ENCODE measurements at regions not wholly inside any gene's neighbourhood (a gene's known extent, or its start where the extent isn't known, plus 50 kb on each side); places are given as distances from the start of the nearest gene placed in this dataset.

DNA sequence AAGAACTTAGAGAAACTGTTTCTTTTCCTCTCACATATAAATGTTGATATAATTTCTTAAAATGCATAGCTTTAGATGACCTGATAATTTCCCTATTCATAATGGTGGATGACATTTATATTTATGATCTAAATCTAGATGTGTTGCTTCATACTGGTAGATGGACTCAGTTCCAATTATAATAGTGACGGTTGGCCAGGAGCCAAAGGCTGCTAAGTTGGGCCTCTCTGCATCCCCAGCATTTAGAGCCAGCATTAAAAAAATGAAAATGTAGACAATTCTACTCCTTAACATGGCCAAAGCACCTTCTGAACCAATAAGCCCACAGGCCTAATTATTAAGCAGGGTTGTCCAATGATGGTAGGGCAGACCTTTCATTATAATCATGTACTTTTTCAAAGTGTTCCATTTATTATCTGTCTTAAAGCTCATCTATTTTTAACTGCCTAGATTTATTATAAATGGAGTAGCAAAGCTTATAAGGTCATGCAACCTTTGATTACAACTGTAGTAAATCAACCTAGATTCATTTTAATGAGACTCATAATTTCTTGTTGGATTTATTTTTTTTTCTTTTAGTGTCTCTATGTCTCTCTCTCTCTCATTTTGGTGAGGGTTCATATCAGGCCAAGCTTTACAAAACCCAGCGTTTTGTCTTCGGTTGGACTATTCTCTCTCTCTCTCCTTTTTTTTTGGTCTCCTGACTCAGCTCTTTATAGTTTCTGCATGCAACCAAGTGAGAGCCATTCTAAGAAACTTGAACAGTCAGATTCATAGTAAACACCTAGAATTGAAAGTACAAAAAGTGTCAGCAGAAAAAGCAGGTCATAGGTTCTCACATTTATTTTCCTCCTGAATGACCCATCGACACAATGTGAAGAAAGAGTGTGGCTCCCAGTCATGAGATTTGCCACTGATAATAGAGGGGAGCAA lies 2016.1 kb upstream of the PIK3C3 start:
- DNase-seq = no peak

DNA sequence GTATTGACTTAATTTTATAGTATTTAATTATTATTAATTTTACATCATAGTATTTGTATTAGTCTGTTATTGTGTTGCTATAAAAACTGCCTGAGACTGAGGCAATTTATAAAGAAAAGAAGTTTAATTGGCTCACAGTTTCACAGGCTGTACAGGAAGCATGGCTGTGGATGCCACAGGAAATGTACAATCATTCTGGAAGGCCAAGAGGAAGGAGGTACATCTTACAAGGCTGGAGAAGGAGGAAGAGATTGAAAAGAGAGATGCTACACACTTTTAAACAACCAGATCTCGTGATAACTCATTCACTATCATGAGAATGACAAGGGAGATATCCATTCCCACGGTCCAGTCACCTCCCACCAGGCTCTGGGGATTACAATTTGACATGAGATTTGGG lies 2019.4 kb upstream of the PIK3C3 start:
- DNase-seq = no peak

DNA sequence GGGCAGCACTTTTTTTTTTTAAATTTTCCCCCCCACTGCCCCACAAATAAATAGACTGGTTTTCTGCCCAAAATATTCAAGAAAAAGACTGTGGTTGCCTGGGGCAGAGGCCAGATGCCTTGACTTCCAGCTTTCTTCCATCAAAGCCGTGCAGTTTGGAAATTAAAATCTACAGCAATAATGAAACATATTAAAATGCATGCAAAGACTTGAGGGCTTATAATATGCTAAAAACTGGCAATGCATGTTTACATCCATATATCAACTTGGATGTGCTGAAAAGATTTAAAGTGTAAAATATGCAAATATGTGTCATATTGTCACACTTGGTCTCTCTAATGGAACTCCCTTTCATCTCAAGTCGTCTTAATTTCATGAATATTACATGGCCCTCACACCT lies 2036.2 kb upstream of the PIK3C3 start:
- no peak for DNase-seq

DNA sequence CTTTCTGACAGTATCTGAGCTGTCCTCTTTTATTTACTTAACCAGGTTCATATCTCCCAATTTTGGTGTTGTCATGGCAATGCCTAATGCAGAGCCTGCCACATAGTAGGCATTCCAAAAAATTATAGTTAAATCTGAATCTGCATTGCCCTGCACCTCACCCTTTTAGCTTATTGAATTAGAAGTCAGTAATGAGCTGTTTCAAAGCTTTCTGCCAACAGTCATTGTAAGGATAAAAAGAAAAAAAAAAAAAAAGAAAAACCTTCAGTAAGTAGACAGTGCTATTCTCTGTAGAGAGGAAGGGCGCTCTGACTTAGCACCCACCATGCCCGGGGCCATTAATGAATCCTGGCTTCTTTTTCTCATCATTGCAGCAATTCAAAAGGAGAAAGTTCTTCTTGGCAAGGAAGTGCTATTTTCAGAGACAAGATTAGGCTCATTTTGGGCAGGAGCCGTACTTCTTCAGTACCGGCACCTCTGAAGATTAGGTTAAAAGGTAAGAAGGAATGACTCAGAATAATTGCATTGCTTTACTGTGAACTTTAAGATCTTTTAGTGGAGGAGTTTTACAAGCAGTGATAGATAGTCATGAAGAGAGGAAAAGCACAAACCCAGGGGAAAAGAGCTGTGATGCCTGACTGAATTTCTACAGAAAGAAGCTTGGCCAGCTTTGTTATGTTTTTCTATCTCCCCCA lies 2041.2 kb upstream of the PIK3C3 start:
- no peak for DNase-seq

DNA sequence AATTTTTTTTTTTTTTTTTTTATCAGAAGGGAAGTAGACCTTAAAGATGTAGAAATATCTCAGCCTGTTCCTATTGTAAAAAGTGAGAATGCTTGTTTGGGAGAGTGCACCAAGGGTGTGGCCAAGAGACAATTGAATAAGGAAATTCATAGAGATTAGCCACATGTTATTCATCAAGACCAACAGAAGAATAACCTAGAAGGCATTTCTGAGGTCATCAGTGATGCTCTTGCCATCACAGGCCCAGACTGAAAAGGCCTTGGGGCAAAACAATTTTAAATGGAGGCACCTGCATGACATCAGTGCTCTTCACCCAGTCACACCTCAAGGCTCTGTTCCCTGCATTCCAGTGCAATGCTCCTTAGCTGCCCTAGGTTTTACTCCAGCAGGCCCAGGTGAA lies 2043.3 kb upstream of the PIK3C3 start:
- DNase-seq = no peak

DNA sequence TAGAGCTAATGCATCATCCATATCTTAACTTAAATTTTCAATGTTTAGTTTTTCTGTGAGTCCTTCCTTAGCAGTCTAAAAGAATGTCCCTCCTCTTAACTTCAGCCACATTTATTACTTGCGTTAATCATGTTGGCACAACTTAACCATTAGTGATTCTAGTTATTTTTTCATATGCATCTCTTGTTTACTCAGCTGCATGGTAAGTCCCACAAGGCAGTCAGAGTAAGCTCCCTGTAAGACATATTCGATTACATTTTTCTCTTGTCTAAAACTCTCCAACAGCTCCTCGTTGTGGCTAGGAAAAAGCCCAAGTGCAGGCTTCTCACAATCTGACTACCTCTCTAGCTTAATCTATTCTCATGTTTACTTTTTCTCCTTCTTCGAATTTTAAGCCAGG lies 2045.3 kb upstream of the PIK3C3 start:
- no peak for DNase-seq

DNA sequence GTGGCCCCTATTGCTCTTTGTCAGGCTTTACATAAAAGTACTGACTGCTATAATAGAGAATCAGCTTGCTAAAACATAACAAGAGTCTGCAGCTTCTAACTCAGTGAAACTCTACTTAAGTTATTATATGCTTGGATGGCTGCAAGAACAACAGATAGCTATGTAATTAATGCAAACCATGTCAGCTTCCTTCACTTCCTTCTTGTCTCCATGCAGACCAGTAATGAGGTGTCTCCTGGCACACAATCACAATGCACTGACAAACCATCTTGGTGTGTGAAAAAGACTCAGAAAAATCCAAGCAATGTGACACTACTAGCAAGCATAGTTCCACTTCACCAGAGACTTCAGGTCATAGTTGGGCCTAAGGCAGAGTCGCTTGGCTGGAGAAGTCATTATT lies 2068.9 kb upstream of the PIK3C3 start:
- no peak for DNase-seq

DNA sequence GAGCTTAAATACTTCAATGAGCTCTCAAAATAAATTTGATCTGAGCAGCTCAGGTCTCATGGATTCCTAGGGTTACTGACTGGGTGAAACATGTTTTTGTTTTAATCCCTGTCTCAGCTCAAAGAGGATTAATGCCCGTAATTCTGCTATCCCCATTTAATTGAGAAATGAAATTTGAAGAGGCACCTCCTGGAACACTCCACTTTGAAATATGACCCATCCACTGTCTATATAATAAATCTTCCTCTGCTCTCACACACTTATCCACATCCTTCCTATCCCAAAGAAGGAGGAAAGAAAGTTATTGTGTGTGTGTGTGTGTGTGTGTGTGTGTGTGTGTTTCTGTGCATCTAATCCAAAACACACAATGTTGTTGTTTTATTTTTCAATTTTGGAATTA lies 2082.4 kb upstream of the PIK3C3 start:
- no peak for DNase-seq

DNA sequence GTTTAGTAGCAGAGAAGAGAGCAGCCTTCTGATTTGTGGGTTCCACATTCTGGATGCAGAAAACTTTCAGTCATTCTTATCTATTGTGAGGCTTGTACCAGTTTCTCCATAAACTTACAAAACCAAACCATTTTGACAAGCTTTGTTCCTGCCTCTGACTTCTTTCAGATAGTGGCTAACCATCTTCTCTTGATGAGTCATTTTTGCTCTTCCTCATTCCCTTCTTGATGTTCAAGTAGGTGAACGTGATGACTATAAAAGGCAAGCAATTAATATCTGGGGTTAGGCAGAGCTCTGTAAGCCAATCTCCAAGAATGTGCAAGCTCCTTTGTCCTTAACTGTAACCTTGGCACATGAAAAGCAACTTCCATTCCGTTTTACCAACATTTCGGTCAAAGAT lies 2083.1 kb upstream of the PIK3C3 start:
- peak; percentile 38 for DNase-seq

DNA sequence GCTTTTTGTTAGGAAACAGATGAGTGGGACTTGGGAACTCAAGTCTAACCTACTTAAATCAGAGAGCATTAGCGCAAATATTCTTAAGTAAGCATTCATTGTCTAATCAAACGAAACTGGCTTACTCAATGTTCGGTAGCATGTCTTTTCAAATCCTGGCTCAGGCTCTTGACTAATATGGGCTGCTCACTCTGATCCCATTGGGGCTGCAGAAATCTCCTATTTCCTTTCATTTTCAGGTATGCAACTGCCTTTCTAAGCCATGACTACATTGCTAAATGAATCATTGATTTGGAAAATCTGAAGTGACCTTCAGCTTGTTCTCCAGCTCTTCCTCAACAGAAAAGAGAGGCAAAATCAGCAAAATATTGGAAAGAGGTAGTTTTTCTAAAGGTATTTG lies 2084.4 kb upstream of the PIK3C3 start:
- DNase-seq = no peak

DNA sequence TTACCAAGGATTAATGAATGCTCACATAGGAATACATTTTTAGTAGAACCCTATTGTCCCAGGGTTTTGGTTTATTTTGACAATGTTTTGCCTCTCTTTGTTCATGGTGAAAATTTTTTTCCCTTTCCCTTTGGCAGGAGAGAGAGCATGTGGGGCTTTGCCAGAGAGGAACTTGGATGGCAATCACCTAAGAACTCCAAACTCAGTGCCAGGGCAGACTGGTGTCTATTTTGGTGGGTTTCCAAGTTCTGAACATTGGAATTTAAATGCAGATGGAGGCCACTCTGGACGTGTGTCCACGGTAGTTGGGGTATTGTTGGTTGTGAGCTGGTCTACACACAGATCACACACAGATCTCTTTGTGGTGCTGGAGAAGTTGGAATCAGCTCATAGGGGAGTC lies 2091.1 kb upstream of the PIK3C3 start:
- DNase-seq = no peak

DNA sequence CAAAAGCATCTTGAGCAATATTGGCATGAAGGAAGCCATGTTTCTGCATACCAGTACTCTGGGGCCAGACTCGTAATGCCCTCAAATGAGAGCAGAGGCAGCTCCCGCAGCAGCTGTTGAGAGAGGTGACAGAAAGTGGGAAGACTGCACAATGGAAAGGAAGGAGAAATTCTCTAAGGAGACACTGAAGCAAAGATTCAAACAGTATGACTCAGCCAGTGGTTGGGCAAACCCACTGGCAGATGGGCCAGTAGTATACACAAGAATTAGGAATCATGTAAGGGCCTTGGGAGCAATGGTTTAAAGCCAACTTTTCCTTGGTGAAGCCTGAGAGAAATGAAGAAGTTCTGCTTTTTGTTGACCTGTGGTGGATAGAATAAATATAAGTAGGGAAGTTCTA lies 2092.7 kb upstream of the PIK3C3 start:
- no peak for DNase-seq

DNA sequence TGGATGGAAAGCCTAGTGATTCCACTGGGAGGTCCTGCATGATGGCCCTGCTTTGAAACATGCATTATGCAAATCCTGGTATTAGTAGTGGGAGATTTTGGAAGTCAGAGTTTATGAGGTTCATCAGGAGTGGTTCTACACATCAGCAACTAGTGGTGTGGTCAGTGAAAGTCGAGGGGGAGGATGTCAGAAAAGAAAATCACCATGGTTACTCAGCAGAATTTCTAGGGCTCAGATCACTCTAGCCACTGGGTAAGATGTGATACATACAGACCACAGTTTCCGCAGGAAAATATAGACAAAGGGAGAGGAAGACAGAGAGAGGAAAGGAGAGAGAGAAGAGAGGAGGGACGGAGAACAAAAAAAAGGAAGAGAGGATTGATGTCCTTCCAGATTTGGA lies 2100.7 kb upstream of the PIK3C3 start:
- DNase-seq = no peak

DNA sequence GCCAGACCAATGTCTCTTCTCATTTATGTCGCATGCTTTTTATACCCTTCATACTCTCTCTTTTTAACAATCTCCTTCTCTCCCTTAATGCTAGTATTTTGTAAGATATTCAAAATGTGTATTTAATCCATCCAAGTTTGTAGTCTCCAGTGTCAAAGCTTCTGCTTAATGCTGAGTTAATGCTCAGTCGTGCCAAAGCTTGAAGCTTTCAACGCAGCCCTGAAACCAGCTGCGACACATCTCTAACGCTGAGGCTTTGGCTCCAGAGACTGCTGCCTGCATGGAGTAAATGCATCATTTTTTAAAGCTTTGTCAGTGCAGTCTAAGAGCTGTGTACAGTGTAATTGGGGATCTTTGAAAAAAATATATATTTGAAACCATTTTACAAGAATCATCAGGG lies 2108.8 kb upstream of the PIK3C3 start:
- no peak for DNase-seq

DNA sequence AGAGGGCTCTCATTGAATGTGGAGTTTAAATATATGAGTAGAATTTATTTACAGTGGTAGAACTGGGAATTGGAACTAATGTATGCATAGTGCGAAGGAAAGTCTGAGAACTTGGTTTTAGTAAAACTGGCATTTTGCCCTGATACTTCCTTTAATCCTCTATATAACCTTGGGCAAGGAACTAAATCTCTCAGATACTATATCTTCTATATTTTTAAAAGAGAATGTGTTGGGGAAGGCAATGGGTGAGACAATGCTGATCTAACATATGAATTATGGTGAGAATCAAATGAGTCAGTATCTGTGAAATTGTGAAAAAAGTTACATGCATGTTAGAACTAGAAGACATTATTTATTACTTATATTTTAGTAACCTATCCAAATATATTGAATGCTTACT lies 2109.4 kb upstream of the PIK3C3 start:
- DNase-seq = no peak

DNA sequence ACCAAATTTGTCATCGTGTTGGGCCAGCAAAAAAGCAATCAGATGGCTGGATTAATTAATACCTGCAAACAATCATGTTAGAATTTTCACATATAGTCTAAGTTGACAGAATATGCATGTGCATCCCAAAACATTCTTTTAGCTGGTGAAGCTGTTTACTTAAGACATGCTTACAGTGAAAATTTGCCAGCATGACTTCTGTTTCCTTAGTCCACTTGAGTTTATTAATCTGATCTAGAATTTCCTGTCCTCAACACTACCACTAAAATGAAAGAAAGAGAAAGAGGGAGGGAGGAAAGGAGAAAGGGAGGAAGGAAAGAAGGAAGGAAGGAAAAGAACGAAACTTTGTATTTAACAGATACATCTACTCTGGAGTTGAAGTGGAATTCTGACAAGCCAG lies 2109.9 kb upstream of the PIK3C3 start:
- no peak for DNase-seq

DNA sequence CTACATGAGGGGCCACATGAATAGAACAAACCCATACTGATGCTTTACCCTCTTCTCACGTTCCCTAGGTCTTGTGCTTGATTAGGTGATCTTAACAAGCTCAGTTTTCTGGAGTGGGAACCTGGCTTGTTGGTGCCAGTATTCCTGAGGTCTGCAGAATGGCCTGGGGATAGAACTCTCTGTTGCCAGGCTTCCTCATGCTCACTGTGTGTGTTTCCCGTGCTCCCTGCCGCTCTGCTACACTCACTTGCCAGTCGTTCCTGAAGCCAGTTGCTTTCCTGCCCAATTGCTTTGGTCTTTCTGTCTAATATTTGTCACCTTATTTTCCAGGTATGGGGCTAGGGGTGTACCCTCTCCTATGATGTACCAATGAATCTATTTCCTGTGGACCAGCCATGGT lies 2111.5 kb upstream of the PIK3C3 start:
- no peak for DNase-seq

DNA sequence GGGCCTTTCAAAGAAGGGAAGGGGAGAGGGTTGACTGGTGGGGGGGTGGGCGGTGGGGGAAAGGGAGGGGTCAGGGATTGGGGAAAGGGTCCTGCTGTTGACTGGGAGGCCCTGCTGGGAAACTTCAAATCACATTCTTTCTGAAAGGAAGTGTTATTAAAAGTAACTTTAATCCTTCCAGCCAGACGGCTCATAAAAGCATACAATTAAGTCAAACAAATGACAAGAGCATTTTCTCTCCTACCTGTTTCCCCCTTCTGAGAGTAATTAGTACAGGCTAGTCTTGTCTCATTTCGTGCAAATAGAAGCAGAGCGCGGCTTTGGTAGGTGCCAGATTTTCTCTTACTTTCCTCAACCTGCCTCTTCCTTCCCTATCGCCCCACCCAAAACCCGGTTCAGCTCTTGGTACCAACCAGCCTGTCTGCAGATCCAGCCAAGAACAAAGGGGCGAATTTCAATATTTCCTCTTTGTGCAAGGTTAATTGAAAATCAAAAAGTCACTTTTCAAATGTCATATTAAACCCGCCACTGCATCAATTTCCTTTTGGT lies 2112.6 kb upstream of the PIK3C3 start:
- no peak for DNase-seq

DNA sequence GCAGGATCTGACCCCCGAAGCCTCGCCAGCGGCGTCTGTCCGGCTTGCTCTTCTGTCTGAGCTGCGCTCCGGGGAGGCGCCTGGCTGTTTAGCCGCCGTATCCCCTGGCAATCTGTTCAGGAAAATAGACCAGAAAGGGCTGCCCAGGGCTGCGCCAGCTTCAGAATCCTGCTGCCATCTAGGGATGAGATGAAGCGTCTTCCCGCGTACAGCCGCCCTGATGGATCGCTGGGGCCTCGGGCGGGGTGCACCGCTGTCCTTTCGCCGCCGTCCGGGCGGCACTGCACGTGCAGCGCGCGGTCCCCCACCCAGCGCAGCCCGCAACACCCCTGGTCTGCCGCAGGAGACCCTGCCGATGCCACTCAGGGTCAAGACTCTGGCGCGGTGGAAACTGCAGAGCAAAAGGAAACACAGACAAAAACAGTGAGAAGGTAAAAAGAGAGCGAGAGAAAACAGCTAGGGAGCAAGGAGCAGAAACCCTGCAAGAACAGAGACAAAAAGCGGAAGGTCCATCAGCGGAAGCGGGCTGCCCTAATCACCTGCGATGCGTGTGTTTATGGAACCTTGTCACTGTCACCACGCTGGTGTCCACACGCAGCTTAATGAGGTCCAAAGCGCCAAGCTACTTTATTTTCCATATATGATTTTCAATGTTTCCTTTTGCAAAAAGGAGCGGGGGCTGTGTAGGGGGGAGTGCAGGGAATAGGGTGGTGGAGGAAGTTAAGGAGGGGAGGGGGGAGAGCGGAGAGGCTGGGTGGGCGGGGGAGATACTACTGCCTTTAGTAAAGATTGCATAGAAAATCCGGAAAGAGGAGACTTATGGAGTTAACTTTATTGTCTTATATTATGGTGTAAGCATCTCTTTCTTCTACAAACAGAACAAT lies 2113.3 kb upstream of the PIK3C3 start:
- DNase-seq = peak; percentile 72

DNA sequence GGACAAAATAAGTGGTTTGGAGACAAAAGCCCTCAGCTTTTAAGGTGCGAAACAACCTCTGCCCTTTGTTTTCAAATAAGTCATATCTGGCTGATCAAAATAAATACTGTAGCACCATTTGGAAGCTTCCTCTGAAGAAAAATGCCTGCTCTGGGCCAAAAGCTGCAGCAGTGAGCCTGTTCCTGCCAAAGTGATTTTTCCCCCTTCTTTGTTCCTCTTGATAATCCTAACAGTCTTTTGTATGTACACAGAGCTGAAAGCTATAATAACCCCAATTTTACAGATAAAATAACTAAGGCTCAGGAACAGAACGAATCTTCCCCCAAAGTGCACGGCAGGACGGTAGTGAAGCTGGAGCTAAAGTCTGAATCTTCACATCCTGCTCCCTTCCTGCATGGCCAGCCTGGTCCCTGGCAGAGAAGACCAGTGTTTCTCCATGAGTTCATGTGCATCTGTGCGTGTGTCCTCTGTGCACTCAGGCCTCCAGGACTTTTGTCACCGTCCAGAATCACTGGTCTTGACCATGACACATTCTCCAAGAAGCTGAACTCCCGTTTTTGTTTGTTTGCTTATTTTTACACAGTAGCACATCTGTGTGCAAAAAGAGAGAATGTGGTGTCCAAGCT lies 2114.1 kb upstream of the PIK3C3 start:
- no peak for DNase-seq

DNA sequence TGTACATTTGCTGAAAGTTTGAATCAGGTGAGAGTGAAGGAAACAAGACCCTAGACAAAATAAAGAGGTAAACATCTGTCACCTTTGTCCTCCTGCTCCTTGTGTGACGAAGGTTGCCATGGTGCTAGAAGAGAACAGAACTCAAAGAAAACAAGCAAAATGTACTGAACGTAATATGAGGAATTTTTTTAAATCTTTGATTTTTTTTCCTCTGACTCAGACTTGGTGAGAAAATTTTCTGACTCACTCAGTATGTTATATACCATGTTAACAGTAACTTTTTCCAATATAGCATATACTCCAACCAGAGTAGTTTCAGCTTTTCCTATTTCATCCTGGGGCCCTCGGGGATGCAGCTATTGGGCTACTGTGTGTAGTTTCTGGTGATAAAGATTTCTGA lies 2114.6 kb upstream of the PIK3C3 start:
- no peak for DNase-seq

DNA sequence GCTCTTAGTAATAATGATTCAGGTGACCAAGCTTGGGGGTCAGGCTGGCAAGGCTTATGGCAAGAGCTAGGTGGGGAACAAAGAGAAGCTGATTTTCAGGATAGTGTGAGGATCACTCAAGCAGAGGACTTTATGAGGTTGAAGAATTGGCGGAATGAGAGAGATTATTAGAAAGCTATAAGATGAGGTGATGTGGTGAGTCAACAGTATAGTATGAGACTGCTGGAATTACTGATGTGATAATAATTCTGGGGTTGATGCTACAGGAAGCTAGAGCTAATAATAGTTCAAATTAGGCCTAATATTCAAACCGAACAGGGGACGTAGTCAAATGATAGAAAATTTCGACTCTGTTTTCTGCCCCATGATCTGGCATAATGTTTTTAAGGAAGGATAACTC lies 2115.3 kb upstream of the PIK3C3 start:
- DNase-seq = no peak

DNA sequence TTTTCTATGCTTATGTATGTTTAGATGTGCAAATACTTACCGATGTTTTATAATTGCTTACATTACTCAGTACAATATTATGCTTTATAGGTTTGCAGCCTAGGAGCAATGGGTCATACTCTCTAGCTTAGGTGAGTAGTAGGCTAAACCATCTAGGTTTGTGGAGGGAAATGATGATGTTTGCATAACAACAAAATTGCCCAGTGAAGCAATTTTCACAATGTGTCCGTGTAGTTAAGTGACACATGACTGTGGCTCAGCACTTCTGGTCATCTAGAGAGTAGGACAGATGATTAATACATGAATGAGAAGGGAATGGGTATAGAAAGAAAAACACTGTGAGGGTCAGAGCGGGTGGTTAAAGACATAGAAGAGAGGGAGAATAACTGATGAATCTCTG lies 2116.2 kb upstream of the PIK3C3 start:
- DNase-seq = no peak

Data from hematopoietic multipotent progenitor cell treated with erythropoietin and hydrocortisone succinate and interleukin-3 and kit ligand, for 6 days (in vitro differentiated cells).